Astrocyte of the cerebellum (primary cell): ENCODE measurements at regions not wholly inside any gene's neighbourhood (a gene's known extent, or its start where the extent isn't known, plus 50 kb on each side); places are given as distances from the start of the nearest gene placed in this dataset.

Experiments used
- DNase-seq: peaks from one replicate; pipeline ENCODE4 v3.0.0-alpha.2; 2011; ENCODE audit warnings: low read depth
- H3K4me3 ChIP-seq: 2 replicates; pipeline ENCODE4 v1.5.1; 2011; ENCODE audit warnings: mild to moderate bottlenecking, low read depth, low read length, moderate library complexity
- CTCF ChIP-seq: IDR thresholded peaks from 2 replicates; pipeline ENCODE4 v1.5.1; 2012; ENCODE audit warnings: low read length, low read depth, moderate library complexity, mild to moderate bottlenecking; ENCODE audit errors: missing control alignments
- in situ Hi-C: cut with HindIII; loops from 2 replicates; pipeline ENCODE4 v1.10.0; 2017; ENCODE audit warnings: low sequenced_read_pairs

- no peak for DNase-seq
- in situ Hi-C loops, result no loop called here
- TF ChIP-seq CTCF, result no peak
- no peak overlapping the region for H3K4me3 ChIP-seq
Observed at GRCh38 chr10:111240348-111240747, 163.5 kb downstream of the ADRA2A start.

GRCh38 chr10:111243126-111243525 lies 166.3 kb downstream of the ADRA2A start:
- DNase-seq, result no peak
- no peak overlapping the region for H3K4me3 ChIP-seq
- in situ Hi-C loops, result no loop called here
- no peak for TF ChIP-seq CTCF

GRCh38 chr10:111246136-111246535 lies 169.3 kb downstream of the ADRA2A start:
- no peak overlapping the region for H3K4me3 ChIP-seq
- in situ Hi-C loops, result no loop called here
- TF ChIP-seq CTCF, result no peak
- DNase-seq, result no peak

- no peak for DNase-seq
- in situ Hi-C loops, result no loop called here
- no peak for TF ChIP-seq CTCF
Observed at GRCh38 chr10:111246814-111247452, 170.1 kb downstream of the ADRA2A start.

GRCh38 chr10:111247781-111248389 lies 171.1 kb downstream of the ADRA2A start:
- H3K4me3 ChIP-seq, result no peak overlapping the region
- in situ Hi-C loops, result no loop called here
- no peak for DNase-seq
- no peak for TF ChIP-seq CTCF

More at GRCh38 chr10:111246814-111247452, 170.1 kb downstream of the ADRA2A start:
- H3K4me3 ChIP-seq, result no peak overlapping the region

- H3K4me3 ChIP-seq, result no peak overlapping the region
- TF ChIP-seq CTCF, result no peak
- in situ Hi-C loops, result no loop called here
- DNase-seq, result no peak
Observed at GRCh38 chr10:111249925-111250324, 173.1 kb downstream of the ADRA2A start.
